GM12891 (cell line): ENCODE measurements at regions not wholly inside any gene's neighbourhood (a gene's known extent, or its start where the extent isn't known, plus 50 kb on each side); places are given as distances from the start of the nearest gene placed in this dataset.

ENCODE experiments used
- PAX5 ChIP-seq: IDR thresholded peaks from 2 replicates; pipeline ENCODE4 v1.6.1; 2011; ENCODE audit warnings: low read length, moderate library complexity, mild to moderate bottlenecking; ENCODE audit not compliant: insufficient read depth, severe bottlenecking
- POLR2A ChIP-seq: IDR thresholded peaks from 2 replicates; pipeline ENCODE4 v1.6.1; 2011; ENCODE audit warnings: low read depth, low read length, control low read depth
- POLR2AphosphoS5 ChIP-seq: IDR thresholded peaks from 2 replicates; pipeline ENCODE4 v1.6.1; 2011; ENCODE audit warnings: low read depth, low read length, control low read depth
- POU2F2 ChIP-seq: IDR thresholded peaks from 2 replicates; pipeline ENCODE4 v1.6.1; 2011; ENCODE audit warnings: low read depth, mild to moderate bottlenecking, control low read depth, low read length, moderate library complexity
- SPI1 ChIP-seq: IDR thresholded peaks from 2 replicates; pipeline ENCODE4 v1.6.1; 2011; ENCODE audit warnings: low read depth, low read length, control low read depth
- TAF1 ChIP-seq: IDR thresholded peaks from 2 replicates; pipeline ENCODE4 v1.6.1; 2011; ENCODE audit warnings: low read depth, low read length, control low read depth

- TF ChIP-seq POLR2A (no peak), POLR2AphosphoS5 (no peak), POU2F2 (no peak), TAF1 (no peak), SPI1 (no peak), PAX5 (no peak)
These were observed 2083.0 kb upstream of the CELF4 start for GRCh38 chr18:39648616-39649015.
